ENCODE measurements at regions not wholly inside any gene's neighbourhood (a gene's known extent, or its start where the extent isn't known, plus 50 kb on each side); places are given as distances from the start of the nearest gene placed in this dataset.

GRCh38 chr11:96579656-96580055, 189.8 kb downstream of the JRKL start:
- H4K20me1 ChIP-seq (ENCODE audit: insufficient read depth): no peaks in the 10 kb centered on the region
- ChIA-PET CTCF (interaction anchor here (1.2 kb wide), 1 partner anchor 217 kb away, joined by 3 read pairs; no protein-coding TSS in a partner anchor), POLR2A (no interaction called here)
- no peaks in the 10 kb centered on the region; a peak in 2 of 4 replicates for H3K4me1 ChIP-seq (ENCODE audit: control insufficient read depth in 1 of 2, insufficient read depth in 2 of 2, low read depth in 1 of 2, low read length in 1 of 2)
- H3K9me2 ChIP-seq: no peaks in the 10 kb centered on the region
- H3K36me3 ChIP-seq (replicated peaks in 1 of 2; ENCODE audit: control insufficient read depth in 1 of 2, insufficient read depth in 2 of 2, low read length in 1 of 2): no peaks in the 10 kb centered on the region
- H3K4me3 ChIP-seq (ENCODE audit: low read depth in 2 of 2, low read length in 1 of 2): no peak overlapping the region
- H3F3A ChIP-seq (replicated peaks; ENCODE audit: insufficient read depth): no peaks in the 10 kb centered on the region
- no peak overlapping the region for H3K9ac ChIP-seq
- no peaks in the 10 kb centered on the region for H3K9me3 ChIP-seq
- H2AFZ ChIP-seq (ENCODE audit: low read depth): no peak overlapping the region
- H3K27me3 ChIP-seq (ENCODE audit: insufficient read depth): no peaks in the 10 kb centered on the region
- H3K79me2 ChIP-seq (ENCODE audit: insufficient read depth): no peaks in the 10 kb centered on the region
- TF ChIP-seq FOSL2 (IDR thresholded peaks at IDR 0.05; ENCODE audit: borderline replicate concordance, low read depth): no peak
- TF ChIP-seq EZH2phosphoT487 (IDR thresholded peaks at IDR 0.05; ENCODE audit: borderline replicate concordance, low read depth): no peak
- TF ChIP-seq JUND (IDR thresholded peaks at IDR 0.05): no peak
- TF ChIP-seq SIN3A (IDR thresholded peaks at IDR 0.05; ENCODE audit: borderline replicate concordance, low read depth, low read length): no peak
- no peak for TF ChIP-seq EP300 (IDR thresholded peaks at IDR 0.05; ENCODE audit: borderline replicate concordance in 1 of 2, low read depth in 1 of 2, low read length in 1 of 2)
- DNase-seq: no peak
- no peak overlapping the region for H3K4me2 ChIP-seq
- H3K27ac ChIP-seq (ENCODE audit: low read depth in 2 of 2, low read length in 1 of 2): no peak overlapping the region

- Histone ChIP-seq H3K36me3 (replicated peaks in 1 of 2; ENCODE audit: control insufficient read depth in 1 of 2, insufficient read depth in 2 of 2, low read length in 1 of 2) (no peaks in the 10 kb centered on the region), H3K4me1 (ENCODE audit: control insufficient read depth in 1 of 2, insufficient read depth in 2 of 2, low read depth in 1 of 2, low read length in 1 of 2) (no peaks in the 10 kb centered on the region; a peak in 3 of 4 replicates), H3K4me3 (ENCODE audit: low read depth in 2 of 2, low read length in 1 of 2) (no peak overlapping the region), H3F3A (replicated peaks; ENCODE audit: insufficient read depth) (no peaks in the 10 kb centered on the region), H3K9me2 (no peaks in the 10 kb centered on the region), H4K20me1 (ENCODE audit: insufficient read depth) (no peaks in the 10 kb centered on the region), H3K79me2 (ENCODE audit: insufficient read depth) (no peaks in the 10 kb centered on the region), H2AFZ (ENCODE audit: low read depth) (no peak overlapping the region), H3K4me2 (no peak overlapping the region), H3K9me3 (no peaks in the 10 kb centered on the region), H3K9ac (no peak overlapping the region), H3K27ac (ENCODE audit: low read depth in 2 of 2, low read length in 1 of 2) (no peak overlapping the region), H3K27me3 (ENCODE audit: insufficient read depth) (no peaks in the 10 kb centered on the region)
- 47% methylated on average over 5 of the region's 5 CpGs for WGBS (ENCODE audit: low lambda C conversion rate)
- CTCF ChIA-PET: no interaction called here
- TF ChIP-seq CTCF (IDR thresholded peaks at IDR 0.05) (no peak), RXRA (IDR thresholded peaks at IDR 0.05; ENCODE audit: borderline replicate concordance, low read depth) (no peak), RFX5 (IDR thresholded peaks at IDR 0.05; ENCODE audit: low read length) (no peak), ELF1 (IDR thresholded peaks at IDR 0.05) (no peak), FOXJ3 (CRISPR knock-in tag; IDR thresholded peaks at IDR 0.05) (no peak), MEF2A (IDR thresholded peaks at IDR 0.05; ENCODE audit: borderline replicate concordance, low read depth) (no peak), TEAD4 (IDR thresholded peaks at IDR 0.05; ENCODE audit: borderline replicate concordance, insufficient read depth) (no peak), USF2 (IDR thresholded peaks at IDR 0.05; ENCODE audit: borderline replicate concordance, low read depth, low read length) (no peak), GATA2 (CRISPR knock-in tag; IDR thresholded peaks at IDR 0.05) (no peak), YY1 (IDR thresholded peaks at IDR 0.05; ENCODE audit: low read depth) (no peak), MAX (IDR thresholded peaks at IDR 0.05; ENCODE audit: low read depth) (no peak), REST (IDR thresholded peaks at IDR 0.05; ENCODE audit: low read depth, low read length) (no peak), FOXM1 (IDR thresholded peaks at IDR 0.05; ENCODE audit: low read depth) (no peak), IRF3 (IDR thresholded peaks at IDR 0.05; ENCODE audit: low read depth, low read length) (no peak), NRF1 (IDR thresholded peaks at IDR 0.05; ENCODE audit: low read depth, low read length) (no peak), SMC3 (IDR thresholded peaks at IDR 0.05; ENCODE audit: low read depth, low read length) (no peak)
- POLR2A ChIA-PET: no interaction called here
- no peak for DNase-seq
These were observed 190.7 kb downstream of the JRKL start for GRCh38 chr11:96580476-96581040.

All from SK-N-SH (cell line).